ENCODE measurements at regions not wholly inside any gene's neighbourhood (a gene's known extent, or its start where the extent isn't known, plus 50 kb on each side); places are given as distances from the start of the nearest gene placed in this dataset.

DNA sequence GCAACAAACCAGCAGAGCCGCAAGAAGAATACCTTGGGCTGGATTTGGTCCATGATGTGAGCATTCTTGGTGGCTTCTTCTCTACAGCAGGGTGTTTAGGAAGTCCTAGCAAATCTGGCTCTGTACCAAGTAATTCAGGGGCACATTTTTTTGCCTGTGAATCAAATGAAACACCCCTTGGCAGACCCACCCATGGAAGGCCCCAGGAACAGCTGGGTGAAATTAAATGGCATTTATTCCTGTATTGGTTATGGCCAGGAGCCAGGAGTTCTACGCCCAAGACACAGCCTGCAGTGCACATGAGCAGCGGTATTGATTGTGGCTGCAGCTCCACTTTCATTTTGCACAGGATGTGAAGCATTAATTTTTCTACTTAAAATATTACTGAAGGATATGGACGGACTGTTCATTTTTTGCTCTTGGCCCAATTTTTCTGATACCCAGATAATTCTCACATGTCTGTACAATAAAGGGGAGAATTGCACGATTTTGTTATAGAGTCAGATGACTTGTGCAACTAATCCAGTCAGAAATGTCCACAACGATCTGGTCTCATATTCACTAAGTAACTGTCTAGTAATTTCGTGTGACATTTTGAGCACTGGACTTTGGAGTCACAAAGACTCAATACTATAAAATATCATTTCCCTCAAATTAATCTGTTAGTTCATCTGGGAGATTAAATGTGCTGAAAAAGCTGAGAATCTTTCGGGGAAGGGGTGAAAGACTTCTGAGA lies 120.7 kb upstream of the APC start:
- no peaks in the 10 kb centered on the region for H3K9me3 Mint-ChIP-seq (ENCODE audit: low read depth)
- TF ChIP-seq CTCF (IDR thresholded peaks at IDR 0.05), result no peak
- H3K36me3 Mint-ChIP-seq (ENCODE audit: low read depth), result no peaks in the 10 kb centered on the region
- no peak overlapping the region for H3K27ac Mint-ChIP-seq (ENCODE audit: unreplicated experiment)
- no peak overlapping the region for H3K4me3 Mint-ChIP-seq (ENCODE audit: unreplicated experiment)
- peaks cover 7% of the 10 kb centered on the region for H3K27me3 Mint-ChIP-seq (ENCODE audit: low read depth)
- DNase-seq (ENCODE audit: low spot score), result no peak
- no peaks in the 10 kb centered on the region for H3K4me1 Mint-ChIP-seq (ENCODE audit: low read depth)

- H3K9me3 Mint-ChIP-seq (ENCODE audit: low read depth), result no peaks in the 10 kb centered on the region
- no peaks in the 10 kb centered on the region for H3K4me1 Mint-ChIP-seq (ENCODE audit: low read depth)
- no peak for DNase-seq (ENCODE audit: low spot score)
- H3K27me3 Mint-ChIP-seq (ENCODE audit: low read depth), result peaks cover 29% of the 10 kb centered on the region
- no peak overlapping the region for H3K27ac Mint-ChIP-seq (ENCODE audit: unreplicated experiment)
- no peak for TF ChIP-seq CTCF (IDR thresholded peaks at IDR 0.05)
- no peak overlapping the region for H3K4me3 Mint-ChIP-seq (ENCODE audit: unreplicated experiment)
- H3K36me3 Mint-ChIP-seq (ENCODE audit: low read depth), result no peaks in the 10 kb centered on the region
Measured at GRCh38 chr5:112625246-112625645, 112.4 kb upstream of the APC start.

- Mint-ChIP-seq H3K27ac (ENCODE audit: unreplicated experiment) (no peak overlapping the region), H3K27me3 (ENCODE audit: low read depth) (peaks cover 29% of the 10 kb centered on the region), H3K4me3 (ENCODE audit: unreplicated experiment) (no peak overlapping the region), H3K36me3 (ENCODE audit: low read depth) (no peaks in the 10 kb centered on the region), H3K4me1 (ENCODE audit: low read depth) (no peaks in the 10 kb centered on the region), H3K9me3 (ENCODE audit: low read depth) (no peaks in the 10 kb centered on the region)
- no peak for DNase-seq (ENCODE audit: low spot score)
- TF ChIP-seq CTCF (IDR thresholded peaks at IDR 0.05), result no peak
Measured at GRCh38 chr5:112625689-112626438, 111.8 kb upstream of the APC start.

- TF ChIP-seq CTCF (IDR thresholded peaks at IDR 0.05), result no peak
- no peaks in the 10 kb centered on the region for H3K36me3 Mint-ChIP-seq (ENCODE audit: low read depth)
- peaks cover 32% of the 10 kb centered on the region for H3K27me3 Mint-ChIP-seq (ENCODE audit: low read depth)
- peaks cover 3% of the 10 kb centered on the region for H3K9me3 Mint-ChIP-seq (ENCODE audit: low read depth)
- H3K4me3 Mint-ChIP-seq (ENCODE audit: unreplicated experiment), result no peak overlapping the region
- no peaks in the 10 kb centered on the region for H3K4me1 Mint-ChIP-seq (ENCODE audit: low read depth)
- H3K27ac Mint-ChIP-seq (ENCODE audit: unreplicated experiment), result no peak overlapping the region
- DNase-seq (ENCODE audit: low spot score), result no peak
Measured at GRCh38 chr5:112626715-112627114, 111.0 kb upstream of the APC start.

DNA sequence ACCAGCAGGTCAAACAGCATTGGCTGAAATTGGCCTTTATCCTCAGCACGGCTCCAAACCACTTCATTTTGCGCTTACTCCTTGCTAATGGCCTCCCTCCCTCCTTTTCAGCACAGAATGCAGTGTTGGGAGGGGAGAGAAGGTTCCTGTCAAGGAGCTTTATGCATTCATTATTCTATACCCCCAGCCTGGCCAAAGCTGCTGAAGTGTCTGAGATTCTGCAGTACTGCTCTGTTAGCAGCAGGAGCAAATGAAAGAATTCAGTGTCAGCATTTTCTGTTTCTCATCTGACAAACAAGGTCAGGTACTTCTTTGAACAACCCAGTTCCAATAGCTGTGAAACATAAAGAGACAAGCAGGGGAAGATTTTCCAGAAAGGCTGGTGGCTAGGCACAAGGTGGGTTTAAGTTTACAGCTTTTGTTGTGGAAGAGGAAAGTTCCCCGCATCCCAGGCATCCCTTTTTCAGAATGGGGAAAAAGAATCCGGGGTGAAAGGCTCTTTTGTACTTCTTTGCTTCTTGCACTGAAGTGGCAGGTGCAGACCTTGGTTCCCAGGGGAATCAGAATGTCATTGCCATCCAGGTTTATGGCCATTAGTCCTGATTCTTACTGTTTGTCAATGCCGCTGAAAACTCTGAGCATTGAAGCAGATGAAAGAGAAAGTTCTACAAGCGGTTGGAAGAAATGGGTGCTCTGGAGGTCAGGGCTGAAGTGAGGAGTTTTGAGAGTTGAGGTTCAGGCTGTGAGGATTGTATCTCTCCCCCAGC lies 109.3 kb upstream of the APC start:
- H3K4me3 Mint-ChIP-seq (ENCODE audit: unreplicated experiment), result no peak overlapping the region
- DNase-seq (ENCODE audit: low spot score), result no peak
- peaks cover 6% of the 10 kb centered on the region for H3K9me3 Mint-ChIP-seq (ENCODE audit: low read depth)
- H3K27ac Mint-ChIP-seq (ENCODE audit: unreplicated experiment), result no peak overlapping the region
- H3K27me3 Mint-ChIP-seq (ENCODE audit: low read depth), result peaks cover 29% of the 10 kb centered on the region
- no peaks in the 10 kb centered on the region for H3K4me1 Mint-ChIP-seq (ENCODE audit: low read depth)
- TF ChIP-seq CTCF (IDR thresholded peaks at IDR 0.05), result no peak
- no peaks in the 10 kb centered on the region for H3K36me3 Mint-ChIP-seq (ENCODE audit: low read depth)
